GM19455 (cell line): ENCODE measurements at regions not wholly inside any gene's neighbourhood (a gene's known extent, or its start where the extent isn't known, plus 50 kb on each side); places are given as distances from the start of the nearest gene placed in this dataset.

Source experiments
- ATAC-seq: cut with Tn5 transposase; IDR thresholded peaks from one replicate; pipeline ENCODE4 v1.9.1; 2021; ENCODE audit not compliant: unreplicated experiment

DNA sequence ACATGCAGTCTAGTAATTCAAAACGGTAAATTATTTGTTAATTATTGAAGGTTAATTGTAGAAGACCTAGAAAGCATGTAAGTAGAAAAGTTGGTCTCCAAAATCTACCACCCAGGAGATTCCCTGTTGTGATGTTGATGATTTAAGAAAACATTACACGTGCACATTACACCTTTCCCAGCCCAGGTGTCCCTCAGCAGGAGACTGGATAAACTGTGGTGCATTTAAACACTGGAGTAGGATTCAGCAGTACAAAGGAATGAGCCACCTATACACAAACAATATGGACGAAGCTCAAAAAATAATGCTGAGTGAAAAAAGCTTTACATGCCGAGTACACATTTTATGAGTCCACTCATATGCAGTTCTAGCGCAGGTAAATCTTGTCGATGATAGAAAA lies 109.0 kb upstream of the STARD3NL start:
- ATAC-seq: no peak

DNA sequence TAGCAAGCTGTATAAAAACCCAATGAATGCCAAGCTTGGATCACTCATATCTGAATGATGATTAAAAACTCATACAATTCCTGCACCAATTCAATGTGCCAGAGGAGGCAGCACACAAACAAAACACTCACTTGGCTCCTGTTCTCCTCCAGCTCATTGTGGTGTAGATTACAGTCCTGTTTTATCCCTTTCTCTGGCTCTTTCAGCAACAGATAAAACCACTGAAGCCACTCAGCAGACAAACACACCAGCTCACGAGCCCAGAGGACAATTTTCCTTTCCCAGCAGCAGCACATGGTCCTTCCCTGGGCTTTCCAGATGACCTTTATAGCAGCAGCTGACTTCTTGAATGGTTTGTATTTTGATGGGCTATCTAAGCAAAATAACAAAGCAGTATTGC lies 107.3 kb upstream of the STARD3NL start:
- ATAC-seq: no peak

DNA sequence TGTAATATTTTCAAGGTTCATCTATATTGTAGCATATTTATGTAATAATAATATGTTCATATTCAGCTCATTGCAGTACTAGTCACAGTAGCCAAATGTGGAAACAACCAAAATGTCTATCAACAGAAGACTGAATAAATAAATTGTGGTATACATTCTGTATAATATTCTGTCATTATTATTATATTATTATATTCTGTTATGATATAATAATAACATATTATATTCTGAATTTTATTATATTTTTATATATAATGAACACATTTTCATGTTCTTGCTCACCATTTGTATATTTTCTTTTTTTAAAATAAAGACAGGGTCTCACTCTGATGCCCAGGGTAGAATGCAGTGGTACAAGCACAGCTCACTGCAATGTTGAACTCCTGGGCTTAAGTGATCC lies 91.2 kb upstream of the STARD3NL start:
- no peak for ATAC-seq

DNA sequence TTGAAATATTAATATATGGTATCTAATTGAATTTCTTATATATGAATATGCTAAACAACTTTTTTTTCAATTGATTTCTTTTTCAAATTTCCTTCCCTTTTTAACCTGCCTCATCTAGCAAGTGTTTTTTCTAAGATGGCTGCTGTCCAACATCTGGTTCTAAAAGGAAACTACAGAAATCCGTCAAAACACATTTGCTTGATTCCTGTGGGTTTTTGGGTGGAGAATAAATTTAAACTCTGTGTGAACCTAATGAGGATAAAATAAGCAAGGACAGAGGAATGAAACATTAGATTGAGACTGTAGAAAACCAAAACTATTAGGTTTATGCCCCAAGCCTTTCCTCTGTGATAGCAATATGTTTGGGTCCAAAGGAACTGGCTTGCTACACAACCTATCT lies 75.5 kb upstream of the STARD3NL start:
- no peak for ATAC-seq

DNA sequence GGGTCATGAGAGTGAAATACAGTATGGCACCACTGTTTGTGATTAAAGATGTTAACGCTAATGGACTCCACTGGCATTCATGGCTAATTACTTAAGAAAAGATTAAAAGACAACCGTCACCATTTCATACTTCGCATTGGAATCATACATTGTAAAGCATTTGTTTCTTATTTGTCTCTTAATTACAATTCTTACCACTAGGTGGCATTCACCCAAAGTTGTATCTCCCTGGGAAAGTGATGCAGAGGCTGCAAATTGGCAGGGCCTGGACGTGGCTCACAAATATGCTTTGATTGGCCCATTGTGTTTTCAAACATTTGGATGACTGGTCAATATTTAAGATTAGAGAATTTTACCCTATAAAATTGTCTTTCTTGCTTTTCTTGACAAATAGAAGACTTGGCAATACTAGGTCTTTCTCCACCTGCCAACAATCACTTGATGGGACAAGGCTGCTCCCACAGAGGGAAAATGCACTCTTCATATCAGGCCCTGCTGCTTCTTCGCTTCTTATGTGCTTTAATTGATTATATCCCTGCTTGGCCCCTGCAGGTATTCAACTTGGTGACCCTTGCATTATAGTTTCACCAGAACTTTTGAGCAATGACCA lies 72.1 kb upstream of the STARD3NL start:
- peak; percentile 59 for ATAC-seq

DNA sequence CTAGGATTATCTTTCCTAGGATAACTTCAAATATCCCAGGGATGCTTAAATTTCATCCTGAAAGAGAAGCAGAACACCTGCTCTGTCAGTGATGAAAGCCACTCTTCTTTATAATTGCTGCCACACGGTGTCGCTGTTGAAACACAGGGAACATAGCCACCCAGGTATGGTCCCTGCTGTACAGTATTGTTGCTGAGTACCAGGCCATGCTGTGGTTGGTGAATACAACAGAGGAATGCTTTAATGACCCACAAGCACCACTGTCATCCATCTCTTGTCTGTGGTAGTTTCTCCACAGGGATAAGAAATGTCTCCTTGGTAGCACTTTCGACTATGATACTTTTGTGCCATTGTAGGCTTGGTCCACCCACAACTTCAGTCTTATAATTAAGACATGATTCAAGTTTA lies 70.6 kb upstream of the STARD3NL start:
- ATAC-seq: peak; percentile 88

DNA sequence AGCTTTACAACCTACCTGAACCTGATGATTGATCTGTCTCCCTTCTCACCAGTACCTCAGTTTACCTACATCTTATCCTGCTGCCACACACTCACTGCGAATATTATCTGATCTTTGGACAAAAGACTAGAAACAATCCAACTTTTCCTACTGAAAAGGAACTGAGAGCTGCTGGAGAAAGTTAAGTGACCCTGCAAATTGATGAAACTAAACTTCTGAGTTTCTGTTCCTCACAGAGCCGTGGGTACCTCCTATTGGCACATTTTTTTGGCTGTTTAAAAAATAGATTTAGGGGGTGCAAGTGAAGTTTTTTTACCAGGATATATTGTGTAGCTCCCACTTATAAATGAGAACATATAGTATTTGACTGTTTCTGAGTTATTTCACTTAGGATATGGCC lies 66.0 kb upstream of the STARD3NL start:
- no peak for ATAC-seq

DNA sequence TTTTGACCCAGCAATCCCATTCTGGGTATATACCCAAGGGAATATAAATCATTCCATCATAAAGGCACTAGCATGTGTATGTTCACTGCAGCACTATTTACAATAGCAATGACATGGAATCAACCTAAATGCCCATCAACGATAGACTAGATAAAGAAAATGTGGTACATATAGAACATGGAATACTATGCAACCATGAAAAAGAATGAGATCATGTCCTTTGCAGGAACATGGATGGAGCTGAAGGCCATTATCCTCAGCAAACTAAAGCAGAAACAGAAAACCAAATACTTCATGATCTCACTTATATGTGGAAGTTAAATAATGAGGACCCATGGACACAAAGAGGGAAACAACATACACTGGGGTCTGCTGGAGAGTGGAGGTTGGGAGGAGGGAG lies 58.0 kb upstream of the STARD3NL start:
- no peak for ATAC-seq

DNA sequence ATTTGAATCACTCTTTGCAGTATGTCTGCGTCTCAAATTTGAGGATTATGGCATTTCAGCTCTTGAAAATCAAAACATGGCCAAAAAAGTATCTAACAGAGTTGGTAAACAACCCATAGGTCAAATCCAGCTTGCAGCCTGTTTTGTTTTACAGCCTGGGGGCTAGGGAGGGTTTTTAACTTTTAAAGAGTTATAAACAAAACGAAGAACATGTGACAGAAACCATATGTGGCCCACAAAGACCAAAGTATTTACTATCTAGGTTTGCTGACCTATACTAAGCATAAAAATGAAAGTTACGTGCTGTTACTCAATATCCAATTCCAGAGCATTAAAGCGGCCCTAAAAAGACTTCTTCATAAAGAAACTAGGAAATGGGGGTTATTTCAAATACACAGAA lies 55.5 kb upstream of the STARD3NL start:
- ATAC-seq: no peak

DNA sequence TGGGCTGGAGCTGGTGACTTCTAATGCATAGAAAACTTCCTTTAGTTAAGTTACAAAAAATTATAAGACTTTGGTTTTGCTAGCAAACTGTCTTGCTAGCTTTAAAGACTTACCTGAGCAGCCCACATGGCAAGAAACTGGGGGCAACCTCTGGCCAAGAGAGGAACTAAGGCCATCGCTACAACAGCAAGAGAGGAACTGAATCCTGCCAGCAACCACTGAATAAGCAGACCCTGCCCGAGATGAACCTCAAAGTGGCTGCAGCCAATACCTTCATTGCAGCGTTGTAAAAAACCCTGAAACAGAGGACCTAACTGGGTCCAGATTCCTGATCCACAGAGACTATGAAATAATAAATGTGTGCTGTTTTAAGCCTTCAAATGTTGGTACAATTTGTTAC lies 54.6 kb upstream of the STARD3NL start:
- no peak for ATAC-seq

DNA sequence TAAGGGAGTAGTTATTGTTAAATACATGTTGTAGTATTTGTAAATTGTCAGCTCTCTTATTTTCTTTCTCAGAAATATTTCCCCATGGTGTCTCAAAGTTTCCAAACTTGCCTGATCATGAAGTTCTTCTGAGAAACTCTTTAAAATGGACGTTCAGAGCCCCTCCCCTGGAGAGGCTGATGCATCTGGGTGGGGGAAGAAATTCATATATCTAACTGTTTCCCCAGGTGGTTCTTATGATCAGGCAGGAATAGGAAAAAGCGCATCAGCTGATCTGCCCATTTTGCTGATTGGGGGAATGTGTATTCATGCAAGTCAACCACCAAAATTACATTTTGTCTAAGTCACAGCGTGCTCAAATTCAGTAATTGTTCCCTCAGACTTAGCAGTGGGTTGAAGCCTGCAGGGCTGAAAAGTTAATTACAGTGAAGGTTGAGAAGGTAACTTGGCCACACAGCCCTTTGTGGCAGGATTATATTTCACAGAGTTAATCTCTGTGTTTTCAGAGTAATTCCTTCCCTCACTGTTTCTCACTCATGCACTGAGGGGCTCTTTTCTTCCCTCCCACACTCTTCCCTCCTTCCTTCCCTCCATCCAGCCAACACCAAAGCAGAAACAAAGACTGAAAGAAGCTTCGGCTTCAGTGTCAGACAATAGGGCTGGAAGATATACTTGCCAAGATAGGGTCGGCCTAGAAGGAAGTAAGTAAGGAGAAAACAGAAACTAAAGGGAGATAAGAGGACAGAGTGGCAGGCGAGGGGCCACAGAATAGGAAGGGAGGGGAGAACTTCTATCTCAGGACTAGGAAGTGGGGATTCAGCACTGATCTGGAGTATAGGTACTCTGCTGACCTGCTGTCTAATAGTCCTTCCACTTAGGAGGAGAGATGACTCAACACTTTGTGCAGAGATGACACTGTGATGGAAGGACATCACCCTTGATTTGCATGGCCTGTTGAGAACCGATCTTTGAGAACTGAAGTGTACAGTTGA lies 50.5 kb upstream of the STARD3NL start:
- ATAC-seq: no peak
